Uterus (tissue), 2 donors: ENCODE measurements at regions not wholly inside any gene's neighbourhood (a gene's known extent, or its start where the extent isn't known, plus 50 kb on each side); places are given as distances from the start of the nearest gene placed in this dataset.

Experiments
- POLR2A ChIP-seq, 2 donors: fragments of 450-650 bp; IDR thresholded peaks; one replicate each; pipeline ENCODE4 v1.6.1; 2016; ENCODE audit warnings: antibody characterized with exemption in 2 of 2, mild to moderate bottlenecking in 1 of 2, moderate library complexity in 1 of 2
- TF ChIP-seq, protein P1 (sequence below), 4 experiments: fragments of 200-600 bp in 2 of 4; fragments of 450-650 bp in 2 of 4; sonication (generic) in 2 of 4; IDR thresholded peaks; one replicate each; pipeline ENCODE4 v1.5.1; 2016 to 2019; ENCODE audit warnings: antibody characterized with exemption in 4 of 4, mild to moderate bottlenecking in 2 of 4, moderate library complexity in 1 of 4

DNA sequence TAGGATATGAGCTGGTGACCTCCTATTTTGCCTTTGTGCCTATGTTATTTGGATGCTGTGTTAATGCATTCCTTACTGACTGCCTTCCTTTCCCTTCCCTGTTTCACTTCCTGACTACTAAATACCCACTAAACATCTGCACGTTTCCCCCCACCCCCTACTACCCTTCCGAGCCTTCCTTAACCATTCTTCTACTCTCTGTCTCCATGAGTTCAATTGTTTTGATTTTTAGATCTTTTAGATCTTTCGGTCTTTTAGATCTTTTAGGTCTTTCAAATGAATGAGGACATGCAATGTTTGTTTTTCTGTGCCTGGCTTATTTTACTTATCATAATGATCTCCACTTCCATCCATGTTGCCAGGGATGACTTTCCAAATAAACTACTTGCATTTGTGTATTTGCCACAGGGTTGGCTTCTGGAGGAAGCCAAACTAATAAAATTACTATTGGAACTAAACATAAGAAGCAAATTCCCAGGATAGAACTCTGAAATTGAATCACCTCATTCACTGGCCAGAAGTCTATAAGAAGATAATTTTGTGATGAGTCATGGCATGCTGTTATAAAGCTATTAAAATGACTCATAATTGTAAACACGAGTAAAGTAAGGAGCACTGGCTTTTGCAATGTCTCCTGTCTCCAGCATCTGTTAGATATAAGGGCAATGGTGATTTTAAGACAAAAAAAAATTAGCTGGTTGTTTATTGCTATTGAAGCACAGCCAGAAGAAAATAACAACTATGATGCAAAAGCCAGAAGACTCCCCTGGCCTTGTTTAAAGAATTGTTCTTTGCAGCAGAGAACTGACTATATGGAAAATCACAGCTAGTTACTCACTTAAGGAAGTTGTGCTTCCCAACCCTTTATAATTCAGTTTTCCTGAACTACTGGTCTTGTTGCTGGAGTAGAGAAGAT is 586.3 kb downstream of the LRFN5 start:
- TF ChIP-seq, protein P1, sequence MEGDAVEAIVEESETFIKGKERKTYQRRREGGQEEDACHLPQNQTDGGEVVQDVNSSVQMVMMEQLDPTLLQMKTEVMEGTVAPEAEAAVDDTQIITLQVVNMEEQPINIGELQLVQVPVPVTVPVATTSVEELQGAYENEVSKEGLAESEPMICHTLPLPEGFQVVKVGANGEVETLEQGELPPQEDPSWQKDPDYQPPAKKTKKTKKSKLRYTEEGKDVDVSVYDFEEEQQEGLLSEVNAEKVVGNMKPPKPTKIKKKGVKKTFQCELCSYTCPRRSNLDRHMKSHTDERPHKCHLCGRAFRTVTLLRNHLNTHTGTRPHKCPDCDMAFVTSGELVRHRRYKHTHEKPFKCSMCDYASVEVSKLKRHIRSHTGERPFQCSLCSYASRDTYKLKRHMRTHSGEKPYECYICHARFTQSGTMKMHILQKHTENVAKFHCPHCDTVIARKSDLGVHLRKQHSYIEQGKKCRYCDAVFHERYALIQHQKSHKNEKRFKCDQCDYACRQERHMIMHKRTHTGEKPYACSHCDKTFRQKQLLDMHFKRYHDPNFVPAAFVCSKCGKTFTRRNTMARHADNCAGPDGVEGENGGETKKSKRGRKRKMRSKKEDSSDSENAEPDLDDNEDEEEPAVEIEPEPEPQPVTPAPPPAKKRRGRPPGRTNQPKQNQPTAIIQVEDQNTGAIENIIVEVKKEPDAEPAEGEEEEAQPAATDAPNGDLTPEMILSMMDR (IDR thresholded peaks at IDR 0.05), result no peak
- TF ChIP-seq POLR2A (IDR thresholded peaks at IDR 0.05), result no peak
